AG08395 (cell line): ENCODE measurements at regions not wholly inside any gene's neighbourhood (a gene's known extent, or its start where the extent isn't known, plus 50 kb on each side); places are given as distances from the start of the nearest gene placed in this dataset.

Source experiments
- DNase-seq: peaks from one replicate; pipeline ENCODE4 v3.0.0; 2012; ENCODE audit warnings: mixed read lengths, low spot score

GRCh38 chr4:3668825-3669552 lies 97.2 kb upstream of the ADRA2C start:
- DNase-seq, result no peak

- no peak for DNase-seq
Measured at GRCh38 chr4:3667258-3667657, 98.9 kb upstream of the ADRA2C start.

GRCh38 chr4:3666263-3666662 lies 99.9 kb upstream of the ADRA2C start:
- no peak for DNase-seq

GRCh38 chr4:3665360-3665891 lies 100.8 kb upstream of the ADRA2C start:
- DNase-seq, result no peak

- DNase-seq, result no peak
Measured at GRCh38 chr4:3663791-3664190, 102.4 kb upstream of the ADRA2C start.

GRCh38 chr4:3662516-3662915 lies 103.7 kb upstream of the ADRA2C start:
- DNase-seq, result no peak

GRCh38 chr4:3661989-3662388 lies 104.2 kb upstream of the ADRA2C start:
- DNase-seq, result no peak

- no peak for DNase-seq
Measured at GRCh38 chr4:3660928-3661515, 105.2 kb upstream of the ADRA2C start.

GRCh38 chr4:3660086-3660927 lies 105.9 kb upstream of the ADRA2C start:
- DNase-seq, result no peak

- no peak for DNase-seq
Measured at GRCh38 chr4:3659131-3659530, 107.1 kb upstream of the ADRA2C start.

- DNase-seq, result no peak
Measured at GRCh38 chr4:3658530-3658913, 107.7 kb upstream of the ADRA2C start.

- DNase-seq, result no peak
Measured at GRCh38 chr4:3657902-3658529, 108.2 kb upstream of the ADRA2C start.

- no peak for DNase-seq
Measured at GRCh38 chr4:3656416-3657356, 109.5 kb upstream of the ADRA2C start.

- DNase-seq, result no peak
Measured at GRCh38 chr4:3655963-3656362, 110.2 kb upstream of the ADRA2C start.

- no peak for DNase-seq
Measured at GRCh38 chr4:3655485-3655884, 110.7 kb upstream of the ADRA2C start.

GRCh38 chr4:3654036-3654807 lies 112.0 kb upstream of the ADRA2C start:
- no peak for DNase-seq

GRCh38 chr4:3652586-3652985 lies 113.6 kb upstream of the ADRA2C start:
- DNase-seq, result no peak

GRCh38 chr4:3651267-3651845 lies 114.8 kb upstream of the ADRA2C start:
- no peak for DNase-seq

GRCh38 chr4:3649491-3649890 lies 116.7 kb upstream of the ADRA2C start:
- DNase-seq, result no peak

GRCh38 chr4:3648731-3649130 lies 116.5 kb upstream of the LRPAP1 start:
- no peak for DNase-seq
